GM12801 (cell line): ENCODE measurements at regions not wholly inside any gene's neighbourhood (a gene's known extent, or its start where the extent isn't known, plus 50 kb on each side); places are given as distances from the start of the nearest gene placed in this dataset.

Experiments
- TF ChIP-seq, protein P1 (sequence below): IDR thresholded peaks from one replicate; pipeline ENCODE4 v1.5.1; 2011; ENCODE audit warnings: control low read depth; ENCODE audit not compliant: insufficient read length; ENCODE audit errors: extremely low read depth

DNA sequence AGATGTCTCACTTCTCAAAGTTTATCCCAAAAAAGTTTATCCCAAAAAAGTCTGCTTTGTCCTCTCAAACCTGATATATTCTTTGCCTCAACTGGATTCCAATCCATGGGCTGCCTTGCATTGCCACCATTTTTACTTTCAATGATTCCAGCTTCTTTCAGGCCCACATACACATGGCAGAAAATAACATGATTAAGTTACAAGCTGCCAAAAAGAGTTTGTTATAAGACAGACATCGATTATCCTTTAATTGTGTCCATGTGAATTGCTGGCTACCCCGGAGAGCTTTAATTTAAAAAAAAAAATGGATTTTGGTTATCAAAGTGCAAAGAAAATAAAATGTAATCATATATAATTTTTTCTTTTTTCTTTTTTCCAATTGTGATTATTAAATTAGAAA lies 819.6 kb upstream of the SORCS1 start:
- TF ChIP-seq, protein P1, sequence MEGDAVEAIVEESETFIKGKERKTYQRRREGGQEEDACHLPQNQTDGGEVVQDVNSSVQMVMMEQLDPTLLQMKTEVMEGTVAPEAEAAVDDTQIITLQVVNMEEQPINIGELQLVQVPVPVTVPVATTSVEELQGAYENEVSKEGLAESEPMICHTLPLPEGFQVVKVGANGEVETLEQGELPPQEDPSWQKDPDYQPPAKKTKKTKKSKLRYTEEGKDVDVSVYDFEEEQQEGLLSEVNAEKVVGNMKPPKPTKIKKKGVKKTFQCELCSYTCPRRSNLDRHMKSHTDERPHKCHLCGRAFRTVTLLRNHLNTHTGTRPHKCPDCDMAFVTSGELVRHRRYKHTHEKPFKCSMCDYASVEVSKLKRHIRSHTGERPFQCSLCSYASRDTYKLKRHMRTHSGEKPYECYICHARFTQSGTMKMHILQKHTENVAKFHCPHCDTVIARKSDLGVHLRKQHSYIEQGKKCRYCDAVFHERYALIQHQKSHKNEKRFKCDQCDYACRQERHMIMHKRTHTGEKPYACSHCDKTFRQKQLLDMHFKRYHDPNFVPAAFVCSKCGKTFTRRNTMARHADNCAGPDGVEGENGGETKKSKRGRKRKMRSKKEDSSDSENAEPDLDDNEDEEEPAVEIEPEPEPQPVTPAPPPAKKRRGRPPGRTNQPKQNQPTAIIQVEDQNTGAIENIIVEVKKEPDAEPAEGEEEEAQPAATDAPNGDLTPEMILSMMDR, result no peak

DNA sequence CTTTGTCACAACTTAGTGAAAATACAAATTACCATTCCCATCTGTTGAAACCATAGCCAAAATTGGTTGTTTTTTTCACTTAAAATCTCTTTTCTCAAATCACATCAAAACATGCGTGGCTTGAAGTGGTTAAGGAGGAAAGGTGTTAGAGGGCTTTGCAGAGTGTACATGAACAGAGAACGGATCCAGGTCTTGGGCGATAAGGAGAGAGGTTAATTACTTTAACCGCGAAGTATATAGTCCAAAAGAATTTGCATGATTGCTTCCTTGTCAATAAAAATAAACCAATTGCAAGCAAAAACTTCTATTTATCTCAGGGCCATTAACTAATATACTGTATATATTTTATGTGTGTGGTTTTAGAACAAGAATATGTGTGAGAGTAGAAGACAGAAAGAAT lies 813.9 kb upstream of the SORCS1 start:
- TF ChIP-seq, protein P1, result no peak

DNA sequence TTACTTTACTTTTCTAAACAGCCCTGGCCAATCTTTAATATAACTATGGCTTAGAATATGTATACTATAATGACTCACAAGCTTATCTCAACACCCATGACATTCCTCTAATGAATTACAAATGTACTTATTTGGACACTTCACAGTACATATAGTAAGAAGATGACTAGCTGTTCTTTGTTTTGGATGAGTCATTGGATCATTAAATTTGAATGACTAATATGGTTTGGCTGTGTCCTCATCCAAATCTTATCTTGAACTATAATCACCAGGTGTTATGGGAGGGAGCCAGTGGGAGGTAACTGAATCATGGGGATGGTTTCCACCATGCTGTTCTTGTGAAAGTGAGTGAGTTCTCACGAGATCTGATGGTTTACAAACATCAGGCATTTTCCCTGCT lies 807.5 kb upstream of the SORCS1 start:
- TF ChIP-seq, protein P1, result no peak

DNA sequence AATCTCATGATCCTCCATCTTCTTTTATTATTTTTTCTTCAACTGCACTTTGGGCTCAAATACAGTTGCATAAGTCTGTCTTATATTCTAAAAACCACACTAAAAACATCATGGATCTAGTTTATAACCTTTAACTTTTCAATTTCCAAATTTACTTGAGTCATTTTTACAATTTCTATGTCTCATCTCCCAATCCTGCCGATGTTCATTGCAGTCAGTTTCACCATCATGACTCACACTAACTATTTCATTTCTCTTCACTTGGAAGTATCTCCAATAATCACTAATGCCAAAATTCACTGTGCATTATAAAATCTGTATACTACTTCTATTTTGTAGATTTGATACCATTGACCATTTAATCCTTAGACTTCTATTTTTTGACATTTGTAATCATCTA lies 806.9 kb upstream of the SORCS1 start:
- TF ChIP-seq, protein P1, result no peak

DNA sequence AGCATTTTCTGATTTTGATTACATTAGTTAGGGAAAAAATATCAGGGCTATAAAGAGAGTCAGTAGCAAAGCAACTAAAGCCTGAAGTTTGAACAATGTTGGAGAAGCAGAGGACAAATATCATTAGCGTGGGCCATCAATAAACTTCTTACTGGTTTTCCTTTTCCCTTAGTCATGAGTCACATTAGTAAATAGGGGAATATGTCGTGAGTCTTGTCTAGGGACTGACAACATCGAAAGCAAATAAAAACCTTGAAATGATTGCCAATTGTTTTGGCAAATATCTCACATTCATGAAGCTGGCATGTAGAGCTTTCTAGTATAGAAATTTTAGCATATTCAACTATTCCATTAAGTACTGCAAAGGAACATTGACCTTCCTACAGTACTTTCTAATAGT lies 806.0 kb upstream of the SORCS1 start:
- TF ChIP-seq, protein P1, result no peak

DNA sequence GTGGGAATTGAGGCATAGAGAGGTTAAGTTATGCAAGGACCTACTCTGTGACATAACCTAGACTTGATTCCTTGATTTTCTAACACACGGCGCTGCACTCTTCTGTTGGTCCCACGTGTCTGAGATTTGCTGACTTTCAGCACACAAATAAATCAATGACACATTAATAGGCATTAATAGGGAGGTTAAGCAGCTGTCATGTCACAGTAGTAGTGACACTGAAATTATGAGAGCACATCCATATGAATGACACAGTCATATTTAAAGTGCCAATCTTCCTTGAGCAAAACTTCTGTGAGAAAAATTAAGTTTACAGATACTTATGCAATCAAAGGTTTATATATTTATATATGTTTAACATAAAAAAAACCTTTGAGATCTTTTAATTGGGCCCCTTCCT lies 805.4 kb upstream of the SORCS1 start:
- TF ChIP-seq, protein P1, result no peak

DNA sequence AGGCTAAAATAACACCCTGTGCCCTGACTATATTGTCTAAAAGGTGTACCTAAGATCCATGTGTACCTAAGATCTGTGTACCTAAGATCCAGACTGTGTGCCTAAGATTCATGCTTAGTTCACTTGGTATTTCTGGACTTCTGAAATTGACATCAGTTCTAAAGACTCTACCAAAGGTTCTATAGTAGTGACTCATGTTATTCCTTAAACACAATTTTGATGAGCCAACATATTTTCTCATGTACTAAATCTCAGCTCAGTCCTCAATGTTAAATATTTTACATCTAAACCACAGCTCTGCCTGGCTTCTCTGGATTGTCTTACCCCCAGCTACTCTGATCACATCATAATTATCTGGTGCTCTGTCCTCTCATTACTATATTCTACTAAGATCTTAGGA lies 802.3 kb upstream of the SORCS1 start:
- TF ChIP-seq, protein P1, result no peak
